NCI-H2029 (cell line): ENCODE measurements at regions not wholly inside any gene's neighbourhood (a gene's known extent, or its start where the extent isn't known, plus 50 kb on each side); places are given as distances from the start of the nearest gene placed in this dataset.

Experiments
- DNase-seq: peaks from one replicate; lab custom pipeline; 2025; lab: John Stamatoyannopoulos, UW

GRCh38 chr11:42049186-42049585 lies 589.7 kb upstream of the LRRC4C start:
- no peak for DNase-seq

- DNase-seq = no peak
Observed at GRCh38 chr11:42049650-42050049, 590.2 kb upstream of the LRRC4C start.

DNA sequence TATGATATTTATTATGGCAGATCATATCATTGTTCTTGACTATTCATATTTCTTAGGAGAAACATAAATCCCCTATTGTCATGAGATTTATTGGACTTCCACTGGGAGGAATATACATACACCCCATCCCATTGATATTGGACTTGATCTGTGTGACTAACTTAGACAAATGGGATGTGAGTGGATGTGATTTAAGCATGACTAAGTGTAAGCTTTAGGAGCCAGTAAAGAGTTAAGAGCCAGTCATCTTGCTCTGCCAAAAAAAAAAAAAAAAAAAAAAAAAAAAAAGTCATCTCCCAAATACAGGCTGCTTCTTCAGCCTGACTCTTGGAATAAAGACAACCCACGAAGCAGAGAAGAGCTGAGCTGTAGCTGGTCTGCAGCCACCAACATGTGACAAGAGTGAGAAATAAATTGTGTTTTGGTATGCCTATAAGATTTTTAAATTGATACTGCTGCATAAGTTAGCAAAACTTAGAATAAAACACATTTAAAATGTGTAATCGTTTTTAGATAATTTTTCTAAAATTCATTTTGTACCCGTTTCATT lies 595.0 kb upstream of the LRRC4C start:
- DNase-seq = no peak

- DNase-seq = no peak
Observed at GRCh38 chr11:42055606-42056005, 596.2 kb upstream of the LRRC4C start.

GRCh38 chr11:42058794-42059193 lies 599.3 kb upstream of the LRRC4C start:
- DNase-seq = no peak

GRCh38 chr11:42065199-42065598 lies 605.7 kb upstream of the LRRC4C start:
- no peak for DNase-seq

GRCh38 chr11:42066113-42066512 lies 606.7 kb upstream of the LRRC4C start:
- DNase-seq = no peak

DNA sequence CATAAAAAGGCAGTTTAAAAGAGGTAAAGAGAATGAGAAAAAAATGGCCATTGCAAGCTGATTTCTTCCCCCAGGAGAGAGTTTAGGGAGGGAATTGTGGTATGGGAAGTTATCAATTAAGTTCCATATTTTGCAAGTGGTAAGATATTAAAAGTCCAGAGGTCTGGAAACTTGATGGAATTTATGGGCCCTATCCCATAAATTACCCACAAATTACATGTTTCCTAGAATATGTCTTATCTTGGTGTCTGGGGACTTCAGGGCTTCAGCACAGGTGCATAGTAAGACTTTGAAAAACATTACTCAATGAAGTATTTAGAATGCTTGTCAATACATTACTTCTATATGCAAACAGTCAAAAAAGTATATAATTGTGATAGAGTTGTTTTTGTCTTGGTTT lies 614.9 kb upstream of the LRRC4C start:
- no peak for DNase-seq

DNA sequence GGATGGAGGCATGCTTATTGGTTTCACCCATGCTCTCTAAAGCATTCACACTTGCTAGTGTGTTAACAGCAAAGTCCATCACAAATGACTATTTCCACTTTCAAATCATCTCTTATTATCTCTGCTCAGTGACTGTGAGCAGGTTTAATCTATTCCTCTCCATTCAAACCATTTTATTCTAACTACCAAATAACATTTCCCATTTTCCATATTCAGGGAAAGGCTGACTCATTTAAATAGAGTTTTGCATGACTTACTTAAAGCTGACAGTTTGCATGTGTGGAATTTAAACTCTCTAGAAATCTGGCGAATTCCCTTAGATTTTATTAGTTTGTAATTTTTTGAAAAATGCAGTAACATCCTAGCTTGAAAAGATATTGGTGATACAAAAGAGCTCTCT lies 615.7 kb upstream of the LRRC4C start:
- DNase-seq = no peak

- DNase-seq = no peak
Observed at GRCh38 chr11:42077794-42078193, 618.3 kb upstream of the LRRC4C start.

GRCh38 chr11:42085736-42086135 lies 626.3 kb upstream of the LRRC4C start:
- no peak for DNase-seq

DNA sequence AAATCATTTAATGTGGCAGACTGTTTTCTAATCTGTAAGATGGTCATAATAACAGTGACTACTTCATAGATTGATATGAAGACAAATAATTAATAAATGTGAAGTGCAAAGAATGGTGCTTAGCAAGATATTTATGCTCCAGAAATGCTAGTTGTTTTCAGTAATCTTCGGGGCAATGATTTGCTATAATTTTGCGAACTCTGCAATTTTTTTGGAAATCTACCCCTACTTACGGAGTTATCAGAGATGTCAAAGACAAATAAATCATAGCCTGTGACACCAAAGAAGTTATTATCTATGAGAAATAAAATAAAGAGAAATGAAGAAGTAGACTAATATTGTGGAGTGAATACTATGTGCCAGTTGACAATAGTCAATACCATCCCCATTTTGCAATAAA lies 634.1 kb upstream of the LRRC4C start:
- DNase-seq = no peak

DNA sequence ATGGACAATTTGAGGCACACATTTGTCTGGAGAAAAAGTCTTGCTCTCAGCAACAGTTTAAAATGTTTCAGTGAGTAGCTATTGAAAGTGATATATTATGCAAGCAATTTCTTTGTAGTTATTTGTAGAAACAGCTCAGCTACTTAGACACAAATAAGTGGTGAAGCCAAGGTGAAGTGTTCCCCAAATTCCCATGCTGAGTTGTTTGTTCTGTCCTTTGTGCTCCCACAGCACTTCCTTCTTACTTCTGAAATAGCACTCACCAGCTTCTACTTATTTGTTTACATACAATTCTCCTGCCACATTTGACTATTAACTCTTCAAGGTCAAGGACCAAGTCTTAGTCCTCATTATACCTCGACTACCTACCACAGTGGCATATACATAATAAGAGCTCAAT lies 638.6 kb upstream of the LRRC4C start:
- no peak for DNase-seq

- no peak for DNase-seq
Observed at GRCh38 chr11:42112866-42113265, 653.4 kb upstream of the LRRC4C start.

DNA sequence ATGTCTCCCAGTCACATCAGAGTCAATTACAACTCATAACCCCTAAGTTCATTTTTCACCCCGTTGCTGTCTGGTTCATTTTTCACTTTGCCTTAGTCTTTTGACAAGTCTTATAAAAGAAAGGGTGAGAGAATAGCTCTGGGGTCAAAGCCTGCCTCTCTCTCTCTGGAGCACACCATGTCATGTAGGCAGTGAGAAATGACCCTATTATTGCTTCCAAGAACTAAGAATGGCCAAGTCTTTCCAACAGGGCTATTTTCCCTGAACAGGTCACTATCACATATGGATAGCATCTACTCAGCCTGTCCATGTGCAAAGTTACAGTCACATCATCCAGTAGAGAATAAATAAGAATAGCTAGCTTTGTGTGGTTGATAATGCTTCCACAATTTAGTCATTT lies 655.5 kb upstream of the LRRC4C start:
- no peak for DNase-seq

- no peak for DNase-seq
Observed at GRCh38 chr11:42138454-42138853, 679.0 kb upstream of the LRRC4C start.

- no peak for DNase-seq
Observed at GRCh38 chr11:42145311-42145710, 685.9 kb upstream of the LRRC4C start.

- DNase-seq = no peak
Observed at GRCh38 chr11:42161886-42162285, 702.4 kb upstream of the LRRC4C start.

GRCh38 chr11:42169191-42169590 lies 709.7 kb upstream of the LRRC4C start:
- no peak for DNase-seq

DNA sequence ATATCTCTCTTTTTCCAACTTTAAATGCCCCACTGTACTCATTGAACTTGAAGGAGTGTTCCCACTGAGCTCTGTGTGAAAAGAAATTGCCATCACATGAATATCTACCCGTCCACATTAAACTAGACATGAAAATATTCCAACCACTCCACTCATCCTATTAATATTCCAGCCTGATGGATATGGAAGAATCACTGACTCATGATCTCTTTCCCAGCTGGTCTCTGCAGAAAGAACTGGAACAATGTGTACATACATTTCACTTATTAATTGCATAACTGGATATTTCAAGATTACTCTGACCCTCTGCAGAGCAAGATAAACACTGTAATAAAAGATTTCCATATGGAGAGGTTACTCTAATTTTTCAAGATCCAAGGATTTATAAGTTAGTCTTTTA lies 711.1 kb upstream of the LRRC4C start:
- DNase-seq = no peak

DNA sequence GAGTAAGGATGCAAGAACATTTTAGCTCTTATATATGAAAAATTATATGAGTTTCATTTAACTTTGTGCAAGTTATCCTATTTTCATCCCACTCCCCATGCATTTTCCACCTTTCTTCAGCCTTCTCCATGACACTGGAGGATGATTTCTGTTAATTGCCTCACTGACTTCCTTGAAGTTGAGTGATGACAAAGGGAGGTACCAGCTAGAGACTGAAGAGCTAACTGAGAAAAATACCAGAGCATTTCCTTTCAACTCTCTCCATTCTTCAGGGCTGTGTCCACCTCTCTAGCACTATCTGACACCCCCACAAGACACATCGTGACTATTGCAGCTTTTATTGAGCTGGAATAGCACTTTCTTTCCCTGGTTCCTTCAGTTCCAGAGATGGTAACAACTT lies 711.6 kb upstream of the LRRC4C start:
- DNase-seq = no peak

DNA sequence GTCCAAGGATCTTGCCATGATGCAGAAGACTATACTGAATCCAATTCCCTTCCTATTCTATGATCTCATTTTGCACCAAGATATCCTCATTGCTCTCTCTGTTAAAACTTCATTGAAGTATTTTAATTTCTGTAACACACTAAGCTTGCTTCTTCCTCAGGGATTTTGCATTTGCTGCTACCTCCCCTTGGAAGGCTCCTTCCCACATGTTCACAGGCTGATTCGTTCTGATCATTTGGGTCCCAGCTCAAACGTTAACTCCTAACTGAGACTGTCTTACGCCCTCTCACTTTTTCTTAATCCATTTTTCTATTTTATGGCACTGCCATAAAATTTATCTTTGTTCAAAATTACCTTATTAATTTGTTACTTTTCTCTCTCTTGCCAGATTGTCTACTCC lies 713.0 kb upstream of the LRRC4C start:
- DNase-seq = no peak

DNA sequence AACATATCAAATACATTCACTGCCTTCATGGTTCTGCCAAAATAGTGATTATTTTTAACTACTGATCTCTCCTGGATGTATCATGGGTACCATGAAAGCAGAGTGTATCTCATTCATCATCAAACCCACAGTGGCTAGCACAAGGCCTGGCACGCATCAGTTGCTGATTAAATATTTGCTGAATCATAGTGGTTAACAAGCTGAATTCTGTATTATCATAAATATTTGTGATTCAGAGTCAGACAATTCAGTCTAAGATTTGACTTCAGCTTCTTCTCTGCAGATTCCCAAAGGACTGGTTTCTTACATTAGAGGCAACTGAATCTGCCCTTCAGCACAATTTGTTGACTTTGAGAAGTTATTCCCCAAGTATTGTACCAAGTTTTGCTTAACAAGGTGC lies 715.8 kb upstream of the LRRC4C start:
- DNase-seq = no peak

DNA sequence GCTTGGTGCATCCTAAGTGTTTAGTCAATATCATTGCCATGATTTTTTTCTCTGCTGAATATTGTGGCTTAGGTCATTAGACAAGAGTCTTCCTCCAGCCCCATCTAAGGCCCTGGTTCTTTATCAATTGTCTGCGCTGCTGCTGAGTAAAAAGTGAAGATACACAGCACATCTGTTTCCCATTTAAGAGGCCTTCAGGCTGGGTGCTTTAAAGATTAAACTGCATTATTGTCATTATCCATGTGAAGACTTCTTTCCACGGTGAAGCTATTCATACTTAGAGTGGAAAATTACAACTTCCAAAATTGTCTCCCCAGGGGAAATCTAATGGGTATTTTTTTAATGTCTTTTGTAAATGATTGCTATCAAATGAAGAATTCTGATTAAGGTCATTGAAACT lies 719.8 kb upstream of the LRRC4C start:
- DNase-seq = no peak
